HEK293T (cell line): ENCODE measurements at regions not wholly inside any gene's neighbourhood (a gene's known extent, or its start where the extent isn't known, plus 50 kb on each side); places are given as distances from the start of the nearest gene placed in this dataset.

ENCODE experiments used
- CTCF ChIA-PET: fragments of 350-600 bp; formaldehyde crosslinking; extraction: SDS; loops from one replicate; lab custom pipeline; 2021; ENCODE audit warnings: antibody characterized with exemption, inconsistent platforms; lab: Yijun Ruan, JAX
- POLR2A ChIA-PET: fragments of 350-600 bp; formaldehyde crosslinking; extraction: SDS; loops from one replicate; lab custom pipeline; 2020; ENCODE audit warnings: antibody characterized with exemption, inconsistent platforms; lab: Yijun Ruan, JAX
- DNase-seq: peaks from one replicate; pipeline ENCODE4 v3.0.0; 2012; ENCODE audit warnings: mixed read lengths; ENCODE audit errors: extremely low spot score
- ARNT ChIP-seq: fragments of 450-650 bp; IDR thresholded peaks from 2 replicates; pipeline ENCODE4 v1.6.1; 2017; ENCODE audit warnings: mild to moderate bottlenecking
- BHLHE40 ChIP-seq: fragments of 450-650 bp; IDR thresholded peaks from 2 replicates; pipeline ENCODE4 v1.6.1; 2016; ENCODE audit warnings: mild to moderate bottlenecking, moderate library complexity, borderline replicate concordance
- CTBP1 ChIP-seq: fragments of 450-650 bp; IDR thresholded peaks from 2 replicates; pipeline ENCODE4 v1.6.1; 2016; ENCODE audit warnings: borderline replicate concordance
- ELF4 ChIP-seq: fragments of 450-650 bp; IDR thresholded peaks from 2 replicates; pipeline ENCODE4 v1.6.1; 2017; ENCODE audit warnings: antibody characterized with exemption
- FOXA1 ChIP-seq: fragments of 450-650 bp; IDR thresholded peaks from 2 replicates; pipeline ENCODE4 v1.6.1; 2016; ENCODE audit warnings: mild to moderate bottlenecking
- FOXK2 ChIP-seq: fragments of 450-650 bp; IDR thresholded peaks from 2 replicates; pipeline ENCODE4 v1.6.1; 2016; ENCODE audit warnings: mild to moderate bottlenecking
- FOXM1 ChIP-seq: fragments of 450-650 bp; IDR thresholded peaks from 2 replicates; pipeline ENCODE4 v1.6.1; 2017; ENCODE audit warnings: mild to moderate bottlenecking, borderline replicate concordance
- HDGF ChIP-seq: fragments of 450-650 bp; IDR thresholded peaks from 2 replicates; pipeline ENCODE4 v1.6.1; 2017; ENCODE audit warnings: antibody characterized with exemption, borderline replicate concordance
- L3MBTL2 ChIP-seq: fragments of 450-650 bp; conservative IDR thresholded peaks from 2 replicates; pipeline ENCODE4 v1.6.1; 2016; ENCODE audit warnings: mild to moderate bottlenecking
- LEF1 ChIP-seq: fragments of 450-650 bp; IDR thresholded peaks from 2 replicates; pipeline ENCODE4 v1.6.1; 2017; ENCODE audit warnings: mild to moderate bottlenecking, borderline replicate concordance
- NFRKB ChIP-seq: fragments of 450-650 bp; IDR thresholded peaks from 2 replicates; pipeline ENCODE4 v1.6.1; 2016; ENCODE audit warnings: mild to moderate bottlenecking, moderate library complexity
- SP1 ChIP-seq: fragments of 450-650 bp; IDR thresholded peaks from 2 replicates; pipeline ENCODE4 v1.6.1; 2017
- SUZ12 ChIP-seq: fragments of 450-650 bp; IDR thresholded peaks from 2 replicates; pipeline ENCODE4 v1.6.1; 2016; ENCODE audit warnings: mild to moderate bottlenecking
- TARDBP ChIP-seq: fragments of 450-650 bp; IDR thresholded peaks from 2 replicates; pipeline ENCODE4 v1.6.1; 2016
- ZNF384 ChIP-seq: fragments of 450-650 bp; IDR thresholded peaks from 2 replicates; pipeline ENCODE4 v1.6.1; 2016
- TF ChIP-seq, protein P1 (sequence below): fragments of 450-650 bp; IDR thresholded peaks from 2 replicates; pipeline ENCODE4 v1.6.1; 2016

DNA sequence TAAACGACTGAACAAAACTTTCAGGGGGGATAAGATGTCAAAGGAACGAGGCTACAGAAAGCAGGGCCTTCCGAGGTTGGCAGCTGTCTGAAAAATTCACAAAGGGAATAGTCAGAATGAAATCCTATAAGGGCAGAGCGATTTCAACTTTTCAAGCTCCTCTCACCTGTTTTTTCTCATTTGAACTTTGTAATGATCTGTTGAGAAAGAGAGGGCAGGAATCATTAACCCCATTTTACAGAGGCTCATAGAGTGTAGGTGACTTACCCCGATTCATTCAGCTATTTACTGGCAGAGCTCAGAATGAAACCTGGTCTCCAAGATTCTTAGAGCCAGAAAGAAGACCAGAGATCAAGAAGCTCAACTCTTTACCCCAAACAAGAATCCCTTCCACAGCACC lies 266.1 kb upstream of the ARID1B start:
- CTCF ChIA-PET: no interaction called here
- no peak for TF ChIP-seq CTBP1
- TF ChIP-seq FOXM1: no peak
- TF ChIP-seq FOXK2: no peak
- TF ChIP-seq, protein P1, sequence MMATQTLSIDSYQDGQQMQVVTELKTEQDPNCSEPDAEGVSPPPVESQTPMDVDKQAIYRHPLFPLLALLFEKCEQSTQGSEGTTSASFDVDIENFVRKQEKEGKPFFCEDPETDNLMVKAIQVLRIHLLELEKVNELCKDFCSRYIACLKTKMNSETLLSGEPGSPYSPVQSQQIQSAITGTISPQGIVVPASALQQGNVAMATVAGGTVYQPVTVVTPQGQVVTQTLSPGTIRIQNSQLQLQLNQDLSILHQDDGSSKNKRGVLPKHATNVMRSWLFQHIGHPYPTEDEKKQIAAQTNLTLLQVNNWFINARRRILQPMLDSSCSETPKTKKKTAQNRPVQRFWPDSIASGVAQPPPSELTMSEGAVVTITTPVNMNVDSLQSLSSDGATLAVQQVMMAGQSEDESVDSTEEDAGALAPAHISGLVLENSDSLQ: no peak
- no peak for TF ChIP-seq ELF4
- no peak for TF ChIP-seq L3MBTL2
- no peak for TF ChIP-seq NFRKB
- TF ChIP-seq BHLHE40: no peak
- TF ChIP-seq ARNT: no peak
- TF ChIP-seq HDGF: no peak
- POLR2A ChIA-PET: no interaction called here
- DNase-seq: no peak

DNA sequence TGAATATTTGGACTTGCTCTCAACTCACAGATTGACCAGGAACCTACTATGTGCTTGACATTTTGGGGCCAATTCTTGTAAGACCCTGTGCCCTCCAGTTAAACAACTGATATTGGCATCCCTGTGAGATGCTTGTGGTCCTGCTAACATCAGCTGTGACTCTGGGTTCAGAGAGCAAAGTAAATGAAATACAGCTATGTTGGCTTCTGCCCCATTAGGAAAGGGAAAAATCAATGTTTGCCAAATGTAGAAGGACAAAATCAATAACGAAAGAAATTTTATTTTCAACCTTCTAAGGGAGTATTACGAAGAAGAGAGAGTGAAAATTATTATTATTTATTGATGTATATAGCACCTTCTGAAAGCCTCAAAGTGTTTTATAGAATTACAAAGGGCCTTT lies 266.9 kb upstream of the ARID1B start:
- POLR2A ChIA-PET: no interaction called here
- CTCF ChIA-PET: no interaction called here
- TF ChIP-seq SP1 (no peak), L3MBTL2 (no peak), LEF1 (no peak), TARDBP (no peak), ZNF384 (no peak), ELF4 (no peak), FOXA1 (no peak), FOXM1 (no peak), BHLHE40 (no peak), CTBP1 (no peak), NFRKB (no peak), SUZ12 (no peak), ARNT (no peak), HDGF (no peak), FOXK2 (no peak)
- TF ChIP-seq, protein P1: no peak
- no peak for DNase-seq

DNA sequence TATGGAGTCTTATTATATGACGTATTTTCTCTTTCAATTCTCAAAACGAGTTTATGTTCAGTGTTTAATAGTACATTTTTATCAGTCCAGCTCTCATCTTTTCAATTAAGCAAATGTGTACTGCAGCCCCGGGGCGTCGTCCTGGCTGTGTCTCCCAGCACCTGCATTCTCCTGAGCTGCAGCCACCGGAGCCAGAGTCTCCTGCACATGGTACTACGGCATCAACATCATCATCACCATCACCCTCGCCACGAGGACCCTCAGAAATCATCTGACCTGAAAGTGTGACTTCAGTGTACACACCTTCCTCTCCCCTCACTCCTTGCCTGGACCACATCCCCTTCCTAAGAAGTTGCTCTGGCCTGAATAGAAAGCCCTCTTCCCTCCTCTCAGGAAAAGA lies 267.7 kb upstream of the ARID1B start:
- POLR2A ChIA-PET: no interaction called here
- TF ChIP-seq LEF1 (no peak), ARNT (no peak), CTBP1 (no peak), TARDBP (no peak), NFRKB (no peak)
- CTCF ChIA-PET: no interaction called here
- DNase-seq: no peak

DNA sequence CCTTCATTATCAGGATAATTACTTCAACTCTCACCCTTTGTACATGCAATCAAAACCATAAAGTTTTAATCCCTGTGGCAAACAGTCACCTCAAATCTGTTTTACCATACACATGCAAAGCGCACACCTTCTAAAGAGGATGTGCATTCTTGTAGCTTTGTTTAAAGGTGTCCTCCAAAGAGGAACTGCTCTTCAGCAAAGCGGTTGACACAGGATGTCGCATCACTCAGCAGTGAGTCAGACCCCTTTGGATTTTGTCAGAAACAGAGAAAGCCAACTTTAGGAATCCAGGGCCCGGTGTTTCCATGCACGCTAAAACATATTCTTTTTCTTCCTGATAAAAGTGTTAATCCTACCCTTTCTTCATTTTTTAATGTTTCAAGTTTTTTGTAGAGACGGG lies 268.3 kb upstream of the ARID1B start:
- DNase-seq: no peak
- CTCF ChIA-PET: no interaction called here
- POLR2A ChIA-PET: no interaction called here
- no peak for TF ChIP-seq NFRKB
- TF ChIP-seq SUZ12: no peak

GRCh38 chr6:156508126-156508525 lies 269.1 kb upstream of the ARID1B start:
- no peak for DNase-seq
- ChIA-PET POLR2A (no interaction called here), CTCF (no interaction called here)
- TF ChIP-seq, protein P1: no peak
- no peak for TF ChIP-seq NFRKB

DNA sequence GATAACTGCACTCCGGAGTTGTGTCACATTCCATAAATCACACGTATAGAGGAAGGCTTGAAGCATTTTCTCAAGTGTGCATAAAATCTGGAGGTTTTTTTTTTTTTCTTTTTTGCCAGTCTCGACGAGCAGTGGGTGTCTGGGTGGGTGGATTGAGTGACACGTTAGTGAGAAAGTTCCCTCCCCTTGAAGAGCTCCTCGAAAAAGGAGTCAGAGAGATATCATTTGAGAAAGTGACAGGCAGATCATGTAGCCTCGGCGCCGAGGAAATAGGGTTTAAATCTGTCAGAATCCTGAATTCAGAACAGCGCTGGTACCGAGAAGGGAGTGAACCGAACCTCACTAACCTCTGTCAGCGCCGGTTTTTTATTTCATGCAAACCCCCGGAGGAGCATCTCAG lies 269.5 kb upstream of the ARID1B start:
- TF ChIP-seq ELF4 (no peak), BHLHE40 (no peak)
- DNase-seq: no peak
- ChIA-PET CTCF (no interaction called here), POLR2A (no interaction called here)

GRCh38 chr6:156507106-156507505 lies 270.1 kb upstream of the ARID1B start:
- POLR2A ChIA-PET: no interaction called here
- CTCF ChIA-PET: no interaction called here
- TF ChIP-seq FOXK2 (no peak), SUZ12 (no peak), TARDBP (no peak), LEF1 (no peak), CTBP1 (no peak), HDGF (no peak), L3MBTL2 (no peak), ZNF384 (no peak), SP1 (no peak)
- TF ChIP-seq, protein P1: no peak
- DNase-seq: no peak
